Smooth muscle cell of the brain vasculature (primary cell): ENCODE measurements at regions not wholly inside any gene's neighbourhood (a gene's known extent, or its start where the extent isn't known, plus 50 kb on each side); places are given as distances from the start of the nearest gene placed in this dataset.
"Not testable (repeated sequence)": the region's sequence is repeated elsewhere in the genome, so short reads cannot be mapped to it uniquely, and the experiment has no call there.

Experiments
- DNase-seq: peaks from one replicate; pipeline ENCODE4 v3.0.0-alpha.2; 2012; ENCODE audit warnings: low read depth, low spot score

DNA sequence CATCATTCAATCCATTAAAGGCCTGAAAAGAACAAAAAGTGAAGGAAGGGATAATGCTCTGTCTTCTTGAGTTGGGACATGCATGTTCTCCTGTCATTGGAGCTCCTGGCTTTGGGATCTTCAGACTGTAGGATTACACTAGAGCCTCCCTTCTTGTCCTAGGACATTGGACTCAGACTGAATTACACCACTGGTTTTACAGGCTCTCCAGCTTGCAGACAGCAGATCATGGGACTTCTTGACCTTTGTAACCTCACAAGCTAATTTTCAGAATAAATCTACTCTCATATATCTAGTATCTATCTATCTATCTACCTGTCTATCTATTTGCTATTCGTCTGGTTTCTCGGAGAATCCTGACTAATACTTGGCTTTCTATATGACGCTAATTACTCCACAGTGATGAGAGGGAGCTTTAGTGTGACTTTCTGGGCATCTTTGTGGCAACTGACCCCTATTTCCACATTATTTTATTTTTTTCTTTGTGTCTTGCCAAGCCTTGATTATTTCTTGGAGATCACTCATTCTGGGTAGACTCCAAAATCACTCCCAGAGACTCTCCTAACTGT lies 151.9 kb upstream of the ZNF184 start:
- no peak for DNase-seq

DNA sequence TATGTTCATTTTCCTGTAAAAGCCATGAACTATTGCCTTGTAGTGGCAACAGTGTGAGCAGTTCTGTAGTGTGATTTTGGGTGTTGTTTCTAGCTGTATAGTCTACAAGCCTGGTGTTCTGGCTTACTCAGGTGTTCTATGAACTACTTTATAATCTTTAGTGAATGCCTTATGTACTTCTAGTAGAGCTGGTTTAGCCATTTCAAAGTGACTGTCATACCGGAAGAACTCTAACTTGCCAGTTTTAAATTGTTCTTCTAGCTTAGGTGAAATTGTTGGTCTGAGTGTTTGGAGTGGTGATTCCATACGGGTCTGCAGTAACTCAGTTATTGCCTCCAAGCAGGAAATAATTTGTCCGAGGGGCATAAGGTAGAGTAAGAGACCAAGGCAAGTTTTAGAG lies 150.2 kb upstream of the ZNF184 start:
- no peak for DNase-seq

DNA sequence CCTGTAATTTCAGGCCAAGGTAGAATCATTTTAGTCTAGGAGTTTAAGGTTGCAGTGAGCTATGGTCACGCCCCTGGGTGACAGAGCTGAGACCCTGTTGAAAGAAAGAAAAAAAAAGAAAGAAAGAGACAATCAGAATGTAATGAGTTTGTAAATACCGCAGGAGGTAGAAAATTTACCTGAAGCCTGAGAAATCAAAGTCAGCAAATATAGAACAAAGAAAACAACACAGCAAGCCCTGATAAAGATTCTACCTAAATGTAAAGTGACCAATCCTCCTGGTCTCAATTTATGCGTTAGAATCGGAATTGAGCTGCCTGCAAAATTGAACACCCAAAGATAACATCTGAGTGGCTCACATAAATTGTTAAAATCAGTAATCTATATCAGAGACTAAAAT lies 146.5 kb upstream of the ZNF184 start:
- DNase-seq, result no peak

DNA sequence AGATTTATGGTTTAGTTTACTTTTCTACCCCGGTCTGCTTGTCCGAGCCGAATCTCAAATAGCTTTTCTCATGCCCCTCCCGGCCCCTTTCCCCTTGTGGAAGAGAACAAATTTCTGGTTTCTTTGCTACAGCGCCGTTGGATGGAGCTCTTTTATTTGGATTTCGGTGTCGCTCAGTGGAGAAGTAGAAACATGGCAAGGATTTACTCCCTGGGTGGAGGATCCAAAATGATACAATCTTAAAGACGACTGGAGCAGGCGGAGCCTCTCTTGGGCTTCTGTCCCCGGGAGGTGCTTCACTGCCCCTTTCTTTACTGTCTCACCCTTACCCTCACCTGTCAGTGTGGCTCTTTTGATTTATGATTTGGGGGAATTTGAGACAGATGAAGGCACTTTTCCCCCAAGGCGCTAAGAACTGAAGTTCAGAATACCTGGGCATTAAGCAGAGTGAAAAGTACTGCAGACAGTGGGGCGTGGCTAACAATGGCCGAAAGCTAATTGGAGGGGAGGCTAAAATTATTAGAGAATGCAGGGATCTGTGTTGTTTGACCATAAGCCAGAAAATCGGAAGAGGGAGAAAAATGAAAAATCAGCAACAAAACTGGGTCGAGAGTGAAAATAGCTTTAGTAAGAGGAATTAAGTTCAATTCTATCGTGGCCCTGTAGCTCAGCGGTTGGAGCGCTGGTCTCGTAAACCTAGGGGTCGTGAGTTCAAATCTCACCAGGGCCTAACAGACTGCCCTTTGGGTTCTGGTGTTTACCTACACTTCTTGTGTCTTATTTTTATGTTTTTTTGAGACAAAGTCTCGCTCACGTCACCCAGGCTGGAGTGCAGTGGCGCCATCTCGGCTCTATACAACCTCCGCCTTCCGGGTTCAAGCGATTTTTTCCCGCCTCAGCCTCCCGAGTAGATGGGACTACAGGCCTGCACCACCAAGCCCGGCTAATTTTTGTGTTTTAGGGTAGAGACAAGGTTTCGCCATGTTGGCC lies 145.1 kb upstream of the ZNF184 start:
- DNase-seq, result no peak

DNA sequence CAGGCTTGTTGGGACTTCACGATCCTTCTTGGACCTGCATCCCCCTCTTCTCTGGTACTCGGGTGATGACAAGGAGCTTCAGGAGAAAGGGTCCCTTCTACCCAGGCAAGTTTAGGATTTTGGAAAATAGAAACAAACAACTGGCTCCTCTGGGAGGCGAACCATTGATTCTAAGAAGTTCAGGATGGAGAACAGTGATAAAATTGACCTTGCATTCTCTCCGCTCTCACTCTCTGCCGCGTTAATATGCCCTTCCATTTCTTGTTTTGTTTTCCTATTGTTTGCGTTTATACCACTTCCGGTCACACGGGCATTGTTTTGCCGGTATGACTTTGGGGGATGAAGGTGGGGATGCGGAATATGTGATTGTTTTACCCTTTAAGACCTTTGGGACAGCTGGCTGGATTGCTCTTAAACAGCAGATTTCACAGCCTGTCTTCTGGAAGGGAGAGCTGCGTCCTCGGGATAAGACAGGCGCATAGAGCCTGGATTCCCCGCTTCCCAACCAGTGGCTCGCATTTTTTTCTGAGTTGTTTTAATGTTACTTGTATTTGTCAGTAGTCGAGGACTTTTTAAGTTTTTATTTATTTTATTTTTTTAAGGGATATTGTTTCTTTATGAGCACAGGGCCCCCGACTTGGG lies 144.3 kb upstream of the ZNF184 start:
- DNase-seq, result no peak

DNA sequence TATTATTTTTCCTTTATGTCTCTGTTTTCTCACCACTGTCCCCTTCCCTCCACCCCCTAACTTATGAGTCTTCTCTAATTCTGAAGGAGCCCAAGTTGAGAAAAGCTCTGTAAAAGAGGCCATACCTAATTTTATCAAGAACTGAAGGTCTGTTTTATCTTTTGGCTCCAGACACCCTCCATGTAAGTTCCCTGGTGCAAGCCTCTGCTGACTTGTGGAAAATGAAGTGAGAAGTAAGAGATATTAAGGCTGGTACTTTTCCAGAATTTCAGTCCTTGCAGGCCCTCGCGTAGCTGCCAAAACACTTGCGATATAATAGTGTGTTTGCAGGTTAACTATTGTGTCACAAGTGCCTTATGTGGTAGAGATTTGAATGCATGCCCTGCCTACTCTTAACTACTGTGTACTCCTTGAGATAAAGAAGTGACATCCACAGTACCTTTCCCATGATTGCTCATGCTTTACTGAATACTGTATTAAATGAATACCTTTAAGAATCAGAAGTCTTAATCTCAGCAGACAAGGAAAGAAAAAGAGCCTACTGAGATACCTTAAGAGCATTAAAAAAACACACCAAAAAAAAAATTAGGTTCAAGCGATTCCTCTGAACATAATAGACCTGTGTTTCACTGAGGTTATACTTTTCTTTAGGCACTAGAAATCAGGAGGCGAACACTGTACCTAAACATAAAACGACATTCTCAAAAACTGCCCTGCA lies 143.6 kb upstream of the ZNF184 start:
- no peak for DNase-seq

DNA sequence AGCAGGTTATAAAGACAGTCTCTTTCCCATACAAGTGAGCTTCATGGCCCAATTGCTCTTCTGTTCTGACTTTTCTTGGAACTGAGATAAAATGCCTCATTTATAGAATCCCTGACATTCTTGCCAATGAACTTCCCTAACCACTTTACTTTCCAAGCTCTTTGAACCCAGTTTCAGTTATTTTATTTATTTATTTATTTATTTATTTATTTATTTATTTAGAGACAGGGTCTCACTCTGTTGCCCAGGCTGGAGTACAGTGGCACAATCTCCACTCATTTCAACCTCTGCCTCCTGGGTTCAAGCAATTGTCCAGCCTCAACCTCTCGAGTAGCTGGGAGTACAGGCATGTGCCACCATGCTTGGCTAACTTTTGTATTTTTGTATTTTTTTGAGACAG lies 138.5 kb upstream of the ZNF184 start:
- no peak for DNase-seq

DNA sequence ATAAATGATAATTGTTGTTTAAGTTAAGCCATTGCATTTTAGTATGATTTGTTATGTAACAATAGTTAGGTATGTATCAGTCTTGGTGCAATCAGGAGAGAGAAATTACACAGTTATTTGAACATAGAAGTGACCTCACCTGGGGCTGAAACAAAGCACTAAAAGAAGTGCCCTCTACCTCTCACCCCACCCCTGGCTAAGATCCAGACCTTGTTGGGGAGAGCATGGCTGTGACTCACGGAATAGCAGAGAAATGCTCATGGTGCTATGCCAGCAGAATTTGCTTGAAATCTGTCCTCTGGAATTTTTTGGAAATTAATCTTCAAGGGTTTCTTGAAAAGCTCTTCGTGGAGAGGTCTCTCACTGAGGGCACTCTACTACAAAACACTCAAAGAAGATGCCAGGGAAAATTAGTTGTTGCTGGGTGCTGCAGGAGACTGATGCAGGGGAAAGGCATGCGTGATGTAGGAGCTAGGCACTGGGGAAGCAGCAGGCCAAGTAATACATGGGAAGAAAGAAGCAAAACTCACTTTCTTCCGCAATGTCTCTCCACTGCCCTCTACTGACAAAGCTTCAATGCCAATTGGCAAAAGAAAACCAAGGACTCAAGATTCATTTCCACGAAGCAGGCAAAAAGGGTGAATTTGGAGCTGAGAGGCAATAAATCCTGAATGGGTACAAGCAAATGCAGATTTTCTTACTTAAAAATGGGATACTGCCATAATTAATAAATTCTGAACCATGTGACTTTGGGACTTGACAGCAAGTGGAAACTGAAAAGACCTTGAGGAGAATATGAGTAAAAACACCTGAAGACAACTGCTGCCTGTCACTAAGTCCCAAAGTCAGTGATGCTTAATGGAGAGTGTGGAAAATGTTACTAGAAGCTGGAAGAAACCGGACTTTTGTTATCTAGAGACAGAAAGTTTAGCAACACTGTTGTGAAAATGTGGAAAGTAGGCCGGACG lies 136.3 kb upstream of the ZNF184 start:
- DNase-seq, result no peak

DNA sequence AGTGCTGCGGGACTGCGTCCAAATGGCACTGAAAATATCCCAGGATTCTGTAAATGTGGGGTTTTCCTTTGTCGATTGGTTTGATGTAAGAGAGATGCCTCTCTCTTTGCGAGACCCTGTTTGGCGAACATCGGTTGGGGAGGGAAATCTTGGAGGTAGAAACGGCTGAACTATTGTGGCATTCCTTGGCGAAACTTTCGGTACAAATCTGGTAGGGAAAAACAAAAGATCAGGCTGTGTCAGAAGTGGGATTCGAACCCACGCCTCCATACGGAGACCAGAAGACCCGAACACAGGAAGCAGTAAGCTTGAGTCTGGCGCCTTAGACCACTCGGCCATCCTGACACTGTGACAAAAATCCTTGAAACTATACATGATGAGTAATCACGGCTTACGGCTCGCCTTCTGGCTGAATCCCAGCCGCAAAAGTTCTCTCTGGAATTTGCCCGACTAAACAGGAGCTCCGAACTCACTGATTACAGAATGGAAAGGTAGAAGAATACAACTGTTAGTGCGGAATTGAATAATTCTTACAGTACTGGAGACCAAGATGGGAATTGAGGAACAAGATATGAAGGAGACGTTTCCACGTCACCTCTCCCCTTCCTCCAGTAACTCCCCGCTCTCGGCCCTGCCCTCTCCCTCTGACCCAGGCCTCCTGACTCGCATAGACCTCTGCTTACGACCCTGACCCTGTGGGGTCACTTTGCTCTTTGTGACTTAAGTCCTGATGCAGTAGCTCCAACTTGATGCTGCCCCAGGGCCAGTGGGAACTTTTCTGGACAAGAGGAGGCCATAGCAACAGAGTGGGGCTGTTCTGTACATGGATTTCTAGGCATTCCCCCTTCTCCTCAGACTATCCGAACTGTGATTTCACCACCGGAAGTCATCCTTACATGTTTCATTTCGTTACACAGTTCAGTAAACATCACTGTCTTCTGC lies 132.8 kb upstream of the ZNF184 start:
- no peak for DNase-seq

DNA sequence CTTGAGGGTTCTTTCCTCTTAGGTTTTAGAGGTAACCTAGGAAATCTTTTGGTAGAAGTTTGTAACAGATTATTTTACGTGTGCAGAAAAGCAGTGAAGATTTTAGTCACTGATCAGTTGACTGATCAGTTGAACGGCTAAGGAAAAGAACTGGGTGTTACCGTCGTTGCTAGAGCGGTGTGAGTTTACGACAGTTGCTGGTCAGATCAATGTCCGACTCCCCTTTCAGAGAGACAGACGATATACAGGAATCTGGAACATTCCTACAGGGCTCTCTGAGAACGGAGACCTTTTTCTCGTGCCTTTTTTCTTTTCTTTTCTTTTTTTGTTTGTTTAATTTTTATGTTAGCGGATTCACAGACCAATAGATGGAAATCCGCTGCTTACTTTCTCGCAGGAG lies 132.1 kb upstream of the ZNF184 start:
- DNase-seq, result no peak

DNA sequence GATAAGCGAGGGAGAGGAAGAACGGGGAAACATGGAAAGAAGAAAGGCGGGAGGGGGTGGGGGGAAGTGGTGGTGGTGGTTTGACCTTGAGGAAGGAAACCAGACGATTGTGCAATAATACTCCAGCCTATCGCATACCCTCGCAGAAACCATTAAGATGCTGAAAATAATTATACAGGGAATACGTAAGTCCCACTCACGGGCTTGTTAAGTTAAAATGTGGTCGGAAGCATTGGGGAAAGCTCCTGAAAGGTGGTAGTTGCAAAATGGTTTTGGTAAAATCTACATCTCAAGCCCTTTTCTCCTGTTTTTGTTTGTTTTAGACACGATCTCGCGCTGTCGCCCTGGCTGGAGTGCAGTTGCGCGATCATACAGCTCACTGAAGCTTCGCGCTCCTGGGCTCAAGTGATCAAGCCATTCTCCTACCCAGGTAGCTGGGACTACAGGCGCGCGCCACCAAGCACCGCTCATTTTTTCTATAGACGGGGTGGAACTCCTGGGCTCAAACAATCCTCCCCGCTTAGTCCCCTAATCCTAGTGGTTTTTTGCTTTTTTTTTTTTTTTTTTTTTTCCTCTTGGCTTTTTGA lies 128.9 kb upstream of the ZNF184 start:
- no peak for DNase-seq

DNA sequence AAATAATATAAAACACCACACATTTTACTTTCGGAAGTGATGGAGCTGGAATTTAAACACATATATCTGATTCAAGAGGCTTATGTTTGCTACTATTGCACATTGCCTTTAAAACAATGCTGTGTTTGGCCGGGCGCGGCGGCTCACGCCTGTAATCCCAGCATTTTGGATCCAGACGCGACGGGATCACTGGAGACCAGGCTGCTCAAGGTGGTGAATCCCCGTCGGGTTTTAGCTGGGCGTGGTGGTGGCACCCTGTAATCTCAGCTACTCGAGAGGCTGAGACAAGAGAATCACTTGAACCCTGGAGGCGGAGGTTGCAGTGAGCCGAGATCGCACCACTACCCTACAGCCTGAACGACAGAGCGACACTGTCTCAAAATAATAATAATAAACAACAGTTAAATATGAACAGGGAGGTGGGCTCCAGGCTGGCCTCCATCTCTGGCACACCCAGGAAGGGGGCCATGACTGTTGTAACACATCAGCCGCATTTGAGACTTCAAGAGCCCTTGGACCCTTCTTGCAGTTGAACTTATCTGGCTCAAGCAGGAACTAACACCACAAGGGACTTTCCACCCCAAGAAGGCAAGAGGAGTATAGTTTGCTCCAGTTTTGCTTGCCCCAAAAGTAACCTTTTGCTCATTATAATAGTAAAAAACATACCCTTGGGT lies 127.1 kb upstream of the ZNF184 start:
- no peak for DNase-seq

DNA sequence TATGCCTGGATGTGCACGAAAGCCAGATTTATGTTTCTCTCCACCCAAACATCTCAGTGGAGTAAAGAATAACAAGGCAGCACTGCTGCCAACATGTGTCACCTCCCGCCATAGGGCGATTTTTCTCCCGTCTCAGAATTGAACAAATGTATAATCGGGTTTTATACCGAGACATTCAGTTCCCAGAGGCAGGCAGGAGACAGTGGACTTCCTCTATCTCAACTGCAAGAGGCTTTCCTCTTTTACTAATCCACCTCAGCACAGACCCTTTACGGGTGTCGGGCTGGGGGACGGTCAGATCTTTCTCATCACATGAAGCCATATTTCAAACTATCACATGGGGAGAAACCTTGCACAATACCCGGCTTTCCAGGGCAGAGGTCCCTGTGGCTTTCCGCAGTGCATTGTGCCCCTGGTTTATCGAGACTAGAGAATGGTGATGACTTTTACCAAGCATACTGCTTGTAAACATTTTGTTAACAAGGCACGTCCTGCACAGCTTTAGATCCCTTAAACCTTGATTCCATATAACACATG lies 124.2 kb upstream of the ZNF184 start:
- DNase-seq, result not testable (repeated sequence)

DNA sequence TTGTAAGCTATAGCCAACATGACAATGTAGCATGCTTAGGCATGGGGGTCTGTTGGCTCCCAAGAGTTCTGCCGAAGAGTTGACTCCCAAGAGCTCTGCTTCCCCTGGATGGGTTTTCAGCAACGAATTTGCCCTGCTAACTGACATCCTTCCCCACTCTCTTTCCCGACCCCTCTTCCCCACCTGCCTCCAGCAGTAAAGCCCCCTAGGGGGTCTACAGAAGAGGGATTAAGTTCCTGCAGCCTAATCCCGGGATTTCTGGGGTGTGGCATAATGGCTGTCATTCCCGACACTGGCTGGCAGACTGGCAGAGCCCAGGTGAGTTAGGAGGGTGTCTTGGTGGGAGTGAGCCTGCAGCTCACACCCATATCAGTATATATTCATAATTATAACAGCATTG lies 121.0 kb upstream of the ZNF184 start:
- no peak for DNase-seq

DNA sequence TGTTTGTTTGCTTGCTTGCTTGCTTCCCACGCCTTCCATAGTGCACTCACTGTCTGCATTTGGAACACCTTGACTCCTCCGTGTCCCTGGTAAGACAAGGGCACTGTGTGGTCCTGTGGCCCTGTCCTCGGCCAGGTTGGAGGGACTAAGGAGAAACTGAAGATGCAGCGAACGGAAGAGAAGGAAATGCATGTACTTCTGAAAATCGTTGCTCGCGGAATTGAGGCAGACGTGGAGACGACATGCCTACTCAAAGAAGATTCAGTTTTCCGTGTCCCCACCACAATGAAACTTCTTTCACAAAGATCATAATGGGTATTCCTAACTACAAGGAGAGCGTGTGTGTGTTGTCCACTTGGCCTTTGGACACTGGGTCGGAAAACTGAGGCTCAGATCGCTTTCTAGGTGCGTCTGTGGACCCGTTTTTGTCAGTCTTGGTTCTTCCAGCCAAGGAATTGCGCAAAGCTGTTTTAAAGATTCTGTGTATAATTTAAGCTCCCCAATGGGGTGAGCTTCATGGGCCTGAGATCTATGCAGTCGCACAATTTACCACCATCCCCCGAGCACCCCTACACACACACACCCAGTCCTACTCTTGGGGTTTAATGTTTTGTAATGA lies 120.4 kb upstream of the ZNF184 start:
- DNase-seq, result no peak

DNA sequence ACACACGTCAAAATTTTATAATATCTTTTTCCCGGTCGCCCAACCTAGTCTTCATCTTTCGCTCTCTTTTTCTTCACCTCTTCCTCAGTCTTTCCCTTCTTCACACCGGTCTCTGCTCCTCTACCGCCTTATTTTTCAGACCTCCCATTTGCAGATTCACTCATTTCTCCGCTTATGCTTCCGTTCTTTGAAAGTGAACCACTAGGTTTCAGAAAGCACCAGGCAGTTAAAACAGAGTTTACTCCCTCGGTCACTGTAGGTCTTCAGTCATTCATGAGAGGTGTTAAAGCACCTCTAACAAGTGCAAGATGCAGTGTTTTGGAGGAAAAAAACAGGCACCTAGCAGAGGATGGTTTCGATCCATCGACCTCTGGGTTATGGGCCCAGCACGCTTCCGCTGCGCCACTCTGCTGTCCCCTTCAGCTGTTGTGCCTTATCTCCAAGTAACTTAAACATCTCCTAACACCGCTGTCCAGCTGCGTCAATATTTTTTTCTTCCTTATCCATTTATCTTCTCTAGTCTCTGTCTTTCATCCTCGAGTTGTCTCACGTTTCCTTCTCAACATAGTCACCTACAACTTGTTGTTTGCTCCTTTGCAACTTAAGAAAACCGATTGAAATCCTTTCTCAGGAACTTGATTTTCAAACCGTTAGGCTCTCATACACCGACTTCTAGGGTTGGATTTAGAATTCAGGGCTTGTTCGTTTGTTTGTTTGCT lies 119.7 kb upstream of the ZNF184 start:
- DNase-seq, result no peak

DNA sequence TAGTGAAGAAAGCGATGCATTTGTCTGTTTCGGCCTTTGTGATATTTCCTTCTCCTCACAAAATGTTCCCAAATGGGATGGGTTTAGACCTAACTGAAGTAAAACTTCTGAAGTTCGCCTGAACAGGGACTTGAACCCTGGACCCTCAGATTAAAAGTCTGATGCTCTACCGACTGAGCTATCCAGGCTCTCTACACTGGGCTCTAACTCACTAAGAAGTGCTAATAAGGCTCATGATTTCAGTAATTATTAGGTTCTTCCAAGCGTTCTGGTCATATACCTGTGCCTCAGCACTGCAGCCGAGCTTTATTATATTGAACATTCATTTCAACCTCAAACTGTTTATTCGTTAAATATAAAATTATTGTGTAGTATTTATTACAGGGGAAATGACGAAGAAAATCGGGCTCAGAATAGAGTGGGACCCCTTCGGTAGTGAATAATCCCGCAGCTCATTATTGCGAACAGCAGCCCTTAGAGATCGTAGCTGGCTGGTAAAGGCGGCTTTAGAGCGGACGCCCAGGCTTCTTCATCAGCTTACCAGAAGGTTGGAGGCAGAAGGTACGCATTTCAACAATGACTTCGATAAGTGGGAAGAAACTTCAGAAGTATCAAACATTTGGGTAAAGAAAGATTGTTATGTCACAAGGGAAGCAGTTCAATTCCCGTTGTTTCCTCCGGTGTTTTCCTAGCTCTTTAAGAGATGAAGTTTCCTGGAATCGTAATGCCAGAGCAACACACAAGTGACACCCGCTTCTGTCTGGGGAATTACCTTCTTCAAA lies 119.0 kb upstream of the ZNF184 start:
- DNase-seq, result no peak
